ENCODE measurements at regions not wholly inside any gene's neighbourhood (a gene's known extent, or its start where the extent isn't known, plus 50 kb on each side); places are given as distances from the start of the nearest gene placed in this dataset.

GRCh38 chr5:160968480-160968879 is 116.5 kb upstream of the ATP10B start:
- no peaks in the 10 kb centered on the region for H3K79me2 ChIP-seq (ENCODE audit: insufficient read depth)
- ChIA-PET CTCF (no interaction called here), POLR2A (no interaction called here)
- 0% methylated on average over 6 of the region's 6 CpGs for WGBS (ENCODE audit: low lambda C conversion rate)
- H2AFZ ChIP-seq (ENCODE audit: low read depth), result no peak overlapping the region
- TF ChIP-seq EZH2phosphoT487 (IDR thresholded peaks at IDR 0.05; ENCODE audit: borderline replicate concordance, low read depth) (no peak), YY1 (IDR thresholded peaks at IDR 0.05; ENCODE audit: low read depth) (no peak), RCOR1 (IDR thresholded peaks at IDR 0.05; ENCODE audit: low read length) (no peak), ZBTB33 (IDR thresholded peaks at IDR 0.05; ENCODE audit: borderline replicate concordance, low read depth) (no peak)
- no peaks in the 10 kb centered on the region for H3K27me3 ChIP-seq (ENCODE audit: insufficient read depth)
- no peaks in the 10 kb centered on the region for H3F3A ChIP-seq (replicated peaks; ENCODE audit: insufficient read depth)
- no peak overlapping the region for H3K4me2 ChIP-seq
- no peaks in the 10 kb centered on the region for H3K9me2 ChIP-seq
- H3K4me1 ChIP-seq (ENCODE audit: control insufficient read depth in 1 of 2, insufficient read depth in 2 of 2, low read depth in 1 of 2, low read length in 1 of 2), result no peaks in the 10 kb centered on the region
- H3K9me3 ChIP-seq, result no peaks in the 10 kb centered on the region
- H3K27ac ChIP-seq (ENCODE audit: low read depth in 2 of 2, low read length in 1 of 2), result no peak overlapping the region
- no peak overlapping the region for H3K9ac ChIP-seq
- H3K36me3 ChIP-seq (replicated peaks in 1 of 2; ENCODE audit: control insufficient read depth in 1 of 2, insufficient read depth in 2 of 2, low read length in 1 of 2), result no peaks in the 10 kb centered on the region
- H3K4me3 ChIP-seq (ENCODE audit: low read depth in 2 of 2, low read length in 1 of 2), result no peak overlapping the region
- no peaks in the 10 kb centered on the region for H4K20me1 ChIP-seq (ENCODE audit: insufficient read depth)
- DNase-seq, result no peak

- H4K20me1 ChIP-seq (ENCODE audit: insufficient read depth), result no peaks in the 10 kb centered on the region
- H3K36me3 ChIP-seq (replicated peaks in 1 of 2; ENCODE audit: control insufficient read depth in 1 of 2, insufficient read depth in 2 of 2, low read length in 1 of 2), result no peaks in the 10 kb centered on the region
- no peak overlapping the region for H3K4me2 ChIP-seq
- H3K9me2 ChIP-seq, result no peaks in the 10 kb centered on the region
- ChIA-PET CTCF (no interaction called here), POLR2A (no interaction called here)
- no peaks in the 10 kb centered on the region for H3K27me3 ChIP-seq (ENCODE audit: insufficient read depth)
- WGBS (ENCODE audit: low lambda C conversion rate), result 2% methylated on average over 2 of the region's 2 CpGs
- no peak for DNase-seq
- H3F3A ChIP-seq (replicated peaks; ENCODE audit: insufficient read depth), result no peaks in the 10 kb centered on the region
- no peak overlapping the region for H2AFZ ChIP-seq (ENCODE audit: low read depth)
- no peak for TF ChIP-seq SIN3A (IDR thresholded peaks at IDR 0.05; ENCODE audit: borderline replicate concordance, low read depth, low read length)
- no peaks in the 10 kb centered on the region for H3K79me2 ChIP-seq (ENCODE audit: insufficient read depth)
- H3K27ac ChIP-seq (ENCODE audit: low read depth in 2 of 2, low read length in 1 of 2), result no peak overlapping the region
- no peak overlapping the region for H3K9ac ChIP-seq
- H3K9me3 ChIP-seq, result no peaks in the 10 kb centered on the region
- H3K4me1 ChIP-seq (ENCODE audit: control insufficient read depth in 1 of 2, insufficient read depth in 2 of 2, low read depth in 1 of 2, low read length in 1 of 2), result no peaks in the 10 kb centered on the region
- no peak overlapping the region for H3K4me3 ChIP-seq (ENCODE audit: low read depth in 2 of 2, low read length in 1 of 2)
These were observed 114.9 kb upstream of the ATP10B start for GRCh38 chr5:160966921-160967320.

- CTCF ChIA-PET, result no interaction called here
- no peak overlapping the region for H3K9ac ChIP-seq
- H3K27me3 ChIP-seq (ENCODE audit: insufficient read depth), result no peaks in the 10 kb centered on the region
- no peak for DNase-seq
- H3F3A ChIP-seq (replicated peaks; ENCODE audit: insufficient read depth), result no peaks in the 10 kb centered on the region
- H3K36me3 ChIP-seq (replicated peaks in 1 of 2; ENCODE audit: control insufficient read depth in 1 of 2, insufficient read depth in 2 of 2, low read length in 1 of 2), result no peaks in the 10 kb centered on the region
- WGBS (ENCODE audit: low lambda C conversion rate), result 2% methylated on average over 2 of the region's 2 CpGs
- no peaks in the 10 kb centered on the region for H3K9me2 ChIP-seq
- no peak overlapping the region for H3K4me2 ChIP-seq
- no peaks in the 10 kb centered on the region for H3K9me3 ChIP-seq
- H3K27ac ChIP-seq (ENCODE audit: low read depth in 2 of 2, low read length in 1 of 2), result no peak overlapping the region
- H3K4me3 ChIP-seq (ENCODE audit: low read depth in 2 of 2, low read length in 1 of 2), result no peak overlapping the region
- no peaks in the 10 kb centered on the region for H3K4me1 ChIP-seq (ENCODE audit: control insufficient read depth in 1 of 2, insufficient read depth in 2 of 2, low read depth in 1 of 2, low read length in 1 of 2)
- H3K79me2 ChIP-seq (ENCODE audit: insufficient read depth), result no peaks in the 10 kb centered on the region
- POLR2A ChIA-PET, result no interaction called here
- no peaks in the 10 kb centered on the region for H4K20me1 ChIP-seq (ENCODE audit: insufficient read depth)
- H2AFZ ChIP-seq (ENCODE audit: low read depth), result no peak overlapping the region
- TF ChIP-seq FOXM1 (IDR thresholded peaks at IDR 0.05; ENCODE audit: low read depth) (no peak), RXRA (IDR thresholded peaks at IDR 0.05; ENCODE audit: borderline replicate concordance, low read depth) (no peak), GABPA (IDR thresholded peaks at IDR 0.05; ENCODE audit: low read depth) (no peak), FOXJ3 (CRISPR knock-in tag; IDR thresholded peaks at IDR 0.05) (no peak), ELF1 (IDR thresholded peaks at IDR 0.05) (no peak), YY1 (IDR thresholded peaks at IDR 0.05; ENCODE audit: low read depth) (no peak), IRF3 (IDR thresholded peaks at IDR 0.05; ENCODE audit: low read depth, low read length) (no peak), RAD21 (IDR thresholded peaks at IDR 0.05; ENCODE audit: low read length) (no peak), SIN3A (IDR thresholded peaks at IDR 0.05; ENCODE audit: borderline replicate concordance, low read depth, low read length) (no peak), MEF2A (IDR thresholded peaks at IDR 0.05; ENCODE audit: borderline replicate concordance, low read depth) (no peak), USF2 (IDR thresholded peaks at IDR 0.05; ENCODE audit: borderline replicate concordance, low read depth, low read length) (no peak), RFX5 (IDR thresholded peaks at IDR 0.05; ENCODE audit: low read length) (no peak), EP300 (IDR thresholded peaks at IDR 0.05; ENCODE audit: borderline replicate concordance in 1 of 2, low read depth in 1 of 2, low read length in 1 of 2) (no peak), RCOR1 (IDR thresholded peaks at IDR 0.05; ENCODE audit: low read length) (no peak), MAX (IDR thresholded peaks at IDR 0.05; ENCODE audit: low read depth) (no peak), CHD2 (IDR thresholded peaks at IDR 0.05; ENCODE audit: low read length, partially characterized antibody) (no peak)
These were observed 109.8 kb upstream of the ATP10B start for GRCh38 chr5:160961761-160962160.

Data from SK-N-SH (cell line).